NCI-H1694 (cell line): ENCODE measurements at regions not wholly inside any gene's neighbourhood (a gene's known extent, or its start where the extent isn't known, plus 50 kb on each side); places are given as distances from the start of the nearest gene placed in this dataset.
"Not testable (repeated sequence)": the region's sequence is repeated elsewhere in the genome, so short reads cannot be mapped to it uniquely, and the experiment has no call there.

ENCODE experiments used
- DNase-seq: peaks from one replicate; lab custom pipeline; 2025; lab: John Stamatoyannopoulos, UW

DNA sequence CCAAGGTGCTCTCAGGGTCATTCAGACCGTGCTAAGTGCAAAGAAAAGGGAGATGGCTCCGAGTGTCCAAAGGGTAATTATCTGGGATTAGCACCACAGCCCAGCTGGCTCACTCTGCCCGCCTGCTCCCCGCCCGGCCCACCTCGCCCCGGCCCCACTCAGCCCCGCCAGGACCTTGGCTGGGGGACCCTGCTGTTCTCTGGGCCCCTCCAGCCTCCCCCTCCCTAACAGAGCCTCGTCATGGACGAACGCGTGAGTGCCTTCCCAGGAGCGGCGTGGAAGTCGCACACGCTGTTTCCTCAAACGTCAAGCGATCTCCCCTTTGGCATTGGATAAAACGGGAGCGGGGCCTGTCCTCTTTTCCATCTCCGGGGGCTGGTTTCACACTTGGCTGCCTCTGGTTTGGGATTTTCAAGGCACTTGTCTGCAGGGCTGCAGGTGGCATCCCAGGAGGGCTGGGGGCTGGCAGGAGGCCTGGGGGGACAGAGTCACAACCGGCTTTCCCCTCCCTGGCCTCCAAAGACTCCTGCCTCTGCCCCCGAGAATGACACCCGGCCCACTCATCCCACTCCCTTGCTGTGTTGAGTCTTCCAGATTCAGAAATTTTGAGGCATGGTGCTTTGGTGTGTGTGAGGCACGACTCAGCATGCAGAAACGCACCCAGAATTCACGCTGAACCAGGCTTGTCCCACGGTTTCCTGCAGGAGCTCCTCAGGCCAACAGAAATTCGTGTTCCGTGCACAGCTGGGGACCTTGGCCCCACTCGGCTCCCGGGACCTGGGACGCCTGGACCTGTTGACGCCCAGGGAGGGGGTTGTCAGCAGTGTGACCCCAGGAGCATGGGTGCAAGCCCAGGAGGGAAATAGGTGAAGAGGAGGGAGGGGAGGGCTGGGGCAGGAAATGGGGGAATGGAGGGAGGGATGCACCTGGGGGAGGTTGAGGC lies 110.0 kb downstream of the PDGFA start:
- DNase-seq = no peak

DNA sequence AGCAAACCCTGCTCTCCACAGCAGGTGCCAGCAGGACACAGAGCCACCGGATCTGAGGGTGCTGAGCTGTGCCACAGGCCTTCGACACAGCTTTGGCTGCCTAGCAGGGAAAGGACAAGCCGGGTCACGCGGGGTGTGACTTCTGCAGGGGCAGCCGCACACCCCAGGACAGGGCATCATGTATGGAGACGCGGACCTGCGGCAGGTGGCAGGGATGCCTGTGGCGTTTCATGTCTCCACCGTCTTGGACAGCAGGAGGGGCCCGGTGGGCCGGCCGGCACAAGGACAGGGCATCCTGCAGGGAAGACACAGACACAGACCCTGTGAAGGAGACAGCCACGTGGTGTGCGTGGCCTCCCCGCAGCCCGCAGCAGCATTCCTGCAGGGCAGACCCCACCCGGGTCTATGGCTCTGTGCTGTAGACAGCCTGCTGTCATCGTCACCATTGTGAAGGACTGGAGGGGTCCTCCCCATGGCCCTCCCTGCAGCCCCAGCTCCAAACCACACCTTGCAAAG lies 109.2 kb downstream of the PDGFA start:
- no peak for DNase-seq

DNA sequence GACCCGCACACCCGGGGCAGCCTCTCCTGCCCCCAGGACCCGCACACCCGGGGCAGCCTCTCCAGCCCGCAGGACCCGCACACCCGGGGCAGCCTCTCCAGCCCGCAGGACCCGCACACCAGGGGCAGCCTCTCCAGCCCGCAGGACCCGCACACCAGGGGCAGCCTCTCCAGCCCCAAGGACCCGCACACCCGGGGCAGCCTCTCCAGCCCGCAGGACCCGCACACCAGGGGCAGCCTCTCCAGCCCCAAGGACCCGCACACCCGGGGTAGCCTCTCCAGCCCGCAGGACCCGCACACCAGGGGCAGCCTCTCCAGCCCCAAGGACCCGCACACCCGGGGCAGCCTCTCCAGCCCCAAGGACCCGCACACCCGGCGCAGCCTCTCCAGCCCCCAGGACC lies 108.5 kb downstream of the PDGFA start:
- DNase-seq = not testable (repeated sequence)

GRCh38 chr7:411677-412312 lies 107.9 kb downstream of the PDGFA start:
- DNase-seq = no peak

- no peak for DNase-seq
Observed at GRCh38 chr7:412313-412710, 107.3 kb downstream of the PDGFA start.

GRCh38 chr7:414681-415560 lies 104.7 kb downstream of the PDGFA start:
- no peak for DNase-seq

DNA sequence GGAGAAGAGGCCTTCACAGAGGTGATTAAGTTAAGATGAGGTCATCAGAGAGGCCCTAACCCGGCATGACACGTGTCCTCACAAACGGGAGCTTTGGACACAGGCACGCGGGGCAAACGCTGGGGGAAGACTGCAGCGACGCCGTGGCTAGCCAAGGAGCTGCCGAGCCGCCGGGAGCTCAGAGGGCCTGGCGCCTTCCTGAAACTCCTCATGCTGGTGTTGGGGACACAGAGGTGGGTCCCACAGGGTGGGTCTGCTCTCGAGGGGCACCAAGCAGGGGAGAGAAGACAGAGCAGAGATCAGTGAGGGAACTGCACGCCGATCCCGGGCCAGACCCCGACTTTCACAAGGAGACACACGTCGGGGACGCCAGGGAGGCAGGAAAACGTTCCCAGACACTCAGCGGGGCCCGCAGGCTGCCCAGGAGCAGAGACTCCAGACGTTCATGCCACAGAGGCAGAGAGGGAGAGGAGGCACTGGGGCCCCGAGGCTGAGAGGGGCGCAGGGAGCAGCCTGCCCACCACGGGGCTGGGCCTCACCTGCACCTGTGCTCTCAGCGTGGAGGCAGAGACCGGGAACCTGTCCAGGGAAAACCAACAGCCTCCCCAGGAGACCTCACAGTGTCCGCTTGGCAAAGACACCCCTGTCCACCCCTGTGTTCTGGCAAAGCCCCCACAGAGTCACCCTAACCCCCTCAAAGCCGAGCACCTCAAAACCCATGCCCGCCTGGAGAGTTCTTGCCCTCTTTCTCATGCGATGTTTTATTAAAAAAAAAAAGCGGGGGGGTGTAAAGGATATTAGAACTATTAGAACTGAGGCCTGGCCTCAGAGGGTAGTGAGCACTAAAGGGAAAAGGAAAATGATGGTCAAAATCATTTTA lies 103.8 kb downstream of the PDGFA start:
- DNase-seq = no peak

- no peak for DNase-seq
Observed at GRCh38 chr7:416761-417624, 102.7 kb downstream of the PDGFA start.

GRCh38 chr7:417625-417889 lies 102.1 kb downstream of the PDGFA start:
- no peak for DNase-seq

GRCh38 chr7:417973-418601 lies 101.6 kb downstream of the PDGFA start:
- no peak for DNase-seq

DNA sequence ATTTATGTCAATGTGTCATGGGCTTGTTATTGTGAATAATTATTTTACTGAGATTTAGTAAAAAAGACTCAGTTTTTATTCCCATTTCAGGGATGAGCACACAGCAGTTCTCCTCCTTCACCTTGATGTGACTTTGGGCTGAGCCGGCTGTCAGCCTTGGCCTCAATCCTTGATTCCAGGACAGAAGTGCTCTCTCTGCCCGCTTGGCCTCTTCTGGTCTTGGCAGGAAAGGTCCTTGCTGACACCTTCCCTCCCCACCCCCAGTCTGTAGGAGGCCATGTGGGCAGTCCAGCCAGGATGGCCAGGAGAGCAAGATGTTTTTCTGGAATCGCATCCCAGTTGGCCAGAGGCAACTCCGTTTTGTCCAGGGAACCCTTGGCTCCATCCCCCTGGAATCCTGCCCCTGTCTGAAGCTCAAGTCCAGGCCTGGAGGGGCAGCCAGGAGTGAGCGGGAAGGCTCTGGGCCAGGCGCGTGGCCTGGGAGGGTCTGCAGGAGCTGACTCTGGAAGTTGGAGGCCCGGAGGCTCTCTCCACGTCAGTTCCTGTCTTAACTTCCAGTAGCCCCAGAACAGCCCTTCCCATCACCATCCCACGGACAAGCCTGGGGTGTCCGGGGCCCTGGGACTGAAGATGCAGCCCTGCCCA lies 100.9 kb downstream of the PDGFA start:
- no peak for DNase-seq

DNA sequence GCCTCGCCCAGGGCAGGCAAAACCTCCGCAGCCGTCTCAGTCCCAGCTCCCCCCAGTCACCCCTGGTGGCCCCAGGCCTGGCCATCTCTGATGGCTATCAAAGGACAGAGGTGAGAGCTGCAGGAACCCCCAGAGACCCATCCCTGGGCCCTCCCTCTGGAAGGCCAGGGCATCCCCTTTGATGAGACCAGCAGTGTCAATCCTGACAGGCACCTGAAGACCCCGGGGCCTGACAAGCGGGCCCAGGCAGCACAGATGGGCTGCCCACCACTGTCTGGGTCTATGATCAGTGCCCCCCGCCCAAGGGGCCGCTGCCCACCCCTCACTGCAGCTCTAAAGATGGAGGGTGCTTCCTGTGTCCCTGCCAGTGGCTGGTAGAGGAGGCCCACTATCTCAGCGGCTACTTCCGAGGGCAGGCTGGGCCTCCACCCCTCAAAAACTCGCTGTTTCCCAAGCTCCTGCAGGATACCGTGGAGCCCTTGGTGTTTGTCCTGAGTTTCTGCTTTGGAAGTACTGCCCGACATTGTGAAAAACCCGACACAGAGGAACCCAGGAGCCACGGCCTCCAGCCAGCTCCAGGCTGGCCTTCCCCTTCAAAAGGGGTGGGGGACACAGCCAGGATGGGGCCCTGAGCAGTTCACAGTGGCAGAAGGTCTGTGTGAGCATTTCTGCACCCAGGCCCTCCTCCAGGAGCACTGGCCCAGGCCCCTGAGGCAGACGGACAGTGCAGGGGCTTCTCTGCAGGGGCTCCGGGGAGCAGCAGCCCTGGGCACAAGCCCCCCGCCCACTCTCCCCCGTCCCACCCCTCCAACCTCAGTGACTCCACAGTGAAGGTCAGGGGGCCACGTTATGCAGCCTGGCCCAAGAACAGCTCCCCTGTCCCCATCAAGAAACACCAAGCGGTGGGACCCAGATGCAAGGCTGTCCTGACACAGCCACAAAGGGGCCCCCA lies 99.2 kb downstream of the PDGFA start:
- no peak for DNase-seq

DNA sequence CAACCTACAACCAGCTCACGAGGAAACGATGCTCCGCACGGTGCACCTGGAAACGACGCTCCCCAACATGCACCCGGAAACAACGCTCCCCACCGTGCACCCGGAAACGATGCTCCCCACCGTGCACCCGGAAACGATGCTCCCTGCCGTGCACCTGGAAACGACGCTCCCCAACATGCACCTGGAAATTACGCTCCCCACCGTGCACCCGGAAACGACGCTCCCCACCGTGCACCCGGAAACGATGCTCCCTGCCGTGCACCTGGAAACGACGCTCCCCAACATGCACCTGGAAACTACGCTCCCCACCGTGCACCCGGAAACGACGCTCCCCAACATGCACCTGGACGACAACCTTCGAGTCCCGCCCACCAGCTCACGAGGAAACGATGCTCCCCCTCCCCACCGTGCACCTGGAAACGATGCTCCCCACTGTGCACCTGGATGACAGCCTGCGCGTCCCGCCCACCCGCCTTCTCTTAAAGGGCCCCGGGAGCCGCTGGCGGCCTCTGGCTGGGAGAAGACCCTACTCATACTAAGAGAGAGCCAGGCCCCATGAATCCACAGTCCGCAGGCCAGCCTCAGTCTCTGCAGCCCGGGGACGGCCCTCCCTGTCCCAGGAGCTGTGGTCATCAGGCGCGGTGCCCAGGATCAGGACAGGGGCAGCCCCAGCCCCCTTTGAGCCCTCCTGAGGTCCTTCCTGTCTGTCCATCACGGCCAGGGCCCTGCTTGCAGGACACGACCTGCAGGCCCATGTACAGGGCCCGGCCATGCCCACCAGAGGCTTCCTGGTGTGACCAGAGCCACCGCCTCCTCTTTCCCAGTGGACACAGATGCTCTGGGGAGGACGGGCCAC lies 98.3 kb downstream of the PDGFA start:
- DNase-seq = no peak

DNA sequence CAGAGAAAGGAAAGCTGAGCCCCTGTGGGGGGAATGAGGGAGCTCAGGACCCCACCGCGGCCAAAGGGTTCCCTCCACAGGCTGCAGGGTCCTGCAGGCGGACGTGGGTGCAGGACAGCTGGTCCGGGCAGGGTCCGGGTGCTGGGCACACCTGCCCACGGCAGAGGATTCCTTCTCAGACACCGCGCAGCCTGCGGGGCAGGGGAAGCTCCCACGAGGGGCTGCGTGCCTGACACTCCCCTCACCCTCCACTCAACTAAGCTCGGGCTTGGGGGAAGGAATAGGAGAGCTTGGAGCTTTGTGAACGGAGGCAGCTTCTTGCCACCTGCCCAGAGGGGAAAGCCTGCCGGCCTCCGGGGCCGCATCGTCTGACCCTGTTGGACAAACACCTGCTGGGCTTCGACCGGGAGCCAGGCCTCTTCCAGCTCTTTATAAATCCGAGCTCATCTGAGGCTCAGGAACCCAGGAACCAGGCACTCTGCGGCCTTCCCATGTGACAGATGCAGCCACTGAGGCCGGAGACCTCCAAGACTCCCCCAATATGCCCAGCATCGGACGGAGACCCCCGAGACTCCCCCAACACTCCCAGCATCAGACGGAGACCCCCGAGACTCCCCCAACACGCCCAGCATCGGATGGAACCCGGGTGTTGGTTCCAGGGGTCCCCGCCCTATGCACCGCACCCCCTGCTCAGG lies 97.3 kb downstream of the PDGFA start:
- no peak for DNase-seq

DNA sequence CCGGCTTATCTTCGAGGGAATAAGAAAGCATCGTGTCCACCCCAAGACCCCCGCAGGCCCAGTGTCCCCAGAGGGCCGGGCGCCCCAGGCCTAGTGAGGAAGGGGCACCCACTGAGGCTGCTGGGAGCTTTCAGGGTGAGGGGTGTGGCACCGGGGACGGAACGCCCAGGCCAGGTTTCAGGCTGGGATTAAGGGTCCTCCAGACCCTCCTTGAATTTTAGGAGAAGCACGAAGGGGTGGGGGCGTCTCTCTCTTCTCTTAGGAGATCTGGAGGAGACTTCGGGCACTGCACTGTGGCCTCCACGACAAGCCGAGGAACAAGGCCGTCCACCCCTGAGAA lies 96.8 kb downstream of the PDGFA start:
- DNase-seq = no peak

DNA sequence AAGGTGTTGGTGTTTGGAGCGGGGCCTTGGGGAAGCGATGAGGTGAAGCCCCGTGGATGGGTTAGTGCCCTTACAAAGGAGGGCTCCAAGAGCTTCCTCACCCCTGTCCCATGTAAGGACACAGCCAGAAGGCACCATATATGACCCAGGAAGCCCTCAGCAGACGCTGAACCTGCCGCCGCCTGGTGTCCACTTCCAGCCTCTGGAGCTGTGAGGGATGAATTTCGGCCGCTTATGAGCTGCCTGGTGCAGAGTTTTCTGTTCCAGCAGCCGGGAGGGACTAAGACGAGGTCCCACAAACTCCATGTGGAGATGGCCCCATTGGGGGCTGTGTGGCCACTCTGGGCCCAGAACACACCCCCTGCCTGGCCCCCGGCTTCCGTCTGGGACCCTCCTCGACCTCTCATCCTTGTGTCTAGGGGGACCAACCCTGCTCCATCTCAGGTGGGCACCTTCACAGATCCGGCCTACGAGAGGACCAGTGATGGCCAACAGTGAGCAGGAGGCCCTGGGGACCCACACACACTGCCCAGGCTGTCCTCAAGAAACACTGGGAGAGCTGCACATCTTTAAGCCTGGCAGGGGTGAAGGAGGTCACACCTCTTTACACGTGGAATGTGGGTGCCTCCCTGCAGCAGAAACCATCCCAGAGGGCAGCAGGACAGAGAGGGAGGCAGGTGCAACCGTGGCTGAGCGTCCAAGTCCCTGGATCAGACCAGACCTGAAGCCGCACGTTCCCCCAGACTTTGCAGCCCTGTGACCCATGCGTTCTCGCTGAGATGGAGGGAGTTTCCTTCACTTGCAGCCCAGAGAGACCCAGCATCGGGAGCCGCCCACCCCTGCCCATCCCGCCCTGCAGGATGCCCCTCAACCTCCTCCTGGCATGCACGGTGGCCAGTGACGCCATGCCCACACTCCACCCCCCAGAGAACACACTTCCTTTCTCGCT lies 96.1 kb downstream of the PDGFA start:
- DNase-seq = no peak
